GM21423 (cell line): ENCODE measurements at regions not wholly inside any gene's neighbourhood (a gene's known extent, or its start where the extent isn't known, plus 50 kb on each side); places are given as distances from the start of the nearest gene placed in this dataset.

Experiments
- ATAC-seq: cut with Tn5 transposase; IDR thresholded peaks from one replicate; pipeline ENCODE4 v1.9.1; 2021; ENCODE audit warnings: mild to moderate bottlenecking, moderate library complexity; ENCODE audit not compliant: unreplicated experiment

DNA sequence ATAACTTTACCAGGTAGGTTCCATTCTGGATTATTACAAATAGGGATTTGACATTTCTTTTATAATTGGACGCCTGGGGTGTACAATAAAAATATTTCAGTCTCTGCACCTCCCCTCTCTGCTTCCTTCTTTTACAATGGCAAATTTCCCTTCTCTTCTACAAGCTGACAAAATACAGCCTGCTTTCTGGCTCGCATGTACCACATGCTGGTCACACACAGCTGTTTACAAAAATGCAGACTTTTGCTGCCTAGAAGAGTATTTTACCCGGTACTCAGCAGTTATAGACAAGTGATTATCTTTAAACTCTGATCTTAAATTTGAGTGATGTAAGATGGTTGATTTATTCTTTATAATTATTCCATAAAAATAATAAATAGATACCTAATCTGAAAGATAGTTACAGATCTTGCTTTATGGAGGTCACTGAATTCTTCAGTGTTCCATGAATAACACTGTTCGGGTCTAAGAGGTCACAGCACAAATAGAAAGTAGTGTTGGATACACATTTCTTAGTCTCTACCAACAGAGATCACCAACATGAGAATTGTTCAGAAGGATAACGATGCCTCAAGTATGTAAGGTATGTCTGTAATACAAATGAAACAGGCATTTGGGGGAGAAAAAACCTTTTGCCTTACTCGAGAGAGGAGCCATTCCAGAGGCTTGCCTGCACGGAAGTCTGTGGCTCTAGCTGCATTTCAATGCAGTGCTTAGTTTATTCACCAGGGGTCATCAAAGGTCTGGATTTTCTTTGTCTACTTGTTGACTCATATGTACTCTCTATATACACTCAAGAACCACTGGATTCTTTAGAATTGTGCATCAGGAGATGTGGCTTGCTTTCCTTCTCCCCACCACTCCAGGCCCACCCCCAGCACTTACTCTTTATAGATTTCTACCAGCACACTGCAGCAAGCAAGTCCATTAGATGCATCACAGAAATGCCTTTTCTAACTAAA is 206.6 kb upstream of the RFX3 start:
- ATAC-seq: peak; percentile 96

DNA sequence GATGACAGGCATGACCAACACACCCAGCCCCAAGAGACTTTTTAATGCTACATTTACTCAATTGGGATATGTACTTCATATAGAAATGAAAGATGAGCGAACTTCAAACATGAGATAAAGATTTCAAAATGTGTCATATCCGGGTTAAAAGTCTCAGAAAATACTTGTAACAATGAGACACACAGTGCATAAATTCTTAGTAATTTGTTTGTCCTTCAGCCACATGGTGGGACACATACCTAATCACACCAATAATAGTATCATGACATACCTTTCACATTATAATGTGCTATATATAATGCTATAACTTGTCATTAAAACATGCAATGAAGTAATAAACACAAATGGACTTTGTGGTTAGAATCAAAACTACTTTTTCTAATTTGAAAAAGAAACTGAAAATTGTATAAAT is 204.7 kb upstream of the RFX3 start:
- ATAC-seq: no peak

DNA sequence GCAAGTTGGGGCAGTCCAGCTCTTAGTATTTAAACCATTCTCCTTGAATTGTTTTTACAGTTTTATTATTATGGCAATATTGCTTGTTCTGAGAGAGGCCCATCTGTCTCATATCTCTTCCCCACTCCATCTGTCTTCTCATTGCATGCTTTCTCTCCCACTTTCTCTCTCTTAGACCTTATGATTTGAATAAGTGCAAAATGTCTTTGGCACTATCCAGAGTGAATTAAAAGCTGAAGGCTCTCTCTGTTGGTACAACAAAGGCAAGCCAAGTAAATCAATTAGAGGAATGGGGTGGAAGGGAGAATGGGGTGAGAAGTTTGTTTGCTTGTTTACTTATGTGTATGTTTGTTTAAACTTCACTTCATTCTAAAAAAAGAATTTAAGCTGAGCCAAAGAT is 195.3 kb upstream of the RFX3 start:
- no peak for ATAC-seq

DNA sequence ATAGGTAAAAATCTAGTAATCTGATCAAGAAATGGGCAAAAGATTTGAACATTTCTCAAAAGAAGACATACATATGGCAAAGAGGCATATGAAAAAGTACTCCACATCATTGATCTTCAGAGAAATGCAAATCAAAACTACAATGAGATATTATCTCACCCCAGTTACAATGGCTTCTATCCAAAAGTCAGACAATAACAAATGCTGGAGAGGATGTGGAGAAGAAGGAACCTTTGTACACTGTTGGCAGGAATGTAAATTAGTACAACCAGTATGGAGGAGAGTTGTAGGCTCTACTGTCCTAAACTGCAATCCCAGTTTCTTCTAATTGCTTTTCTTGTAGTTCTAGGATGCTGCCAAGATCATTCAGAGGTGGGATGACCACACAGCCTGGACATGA is 193.5 kb upstream of the RFX3 start:
- ATAC-seq: no peak

- ATAC-seq: no peak
Measured at GRCh38 chr9:3716415-3716814, 190.6 kb upstream of the RFX3 start.

DNA sequence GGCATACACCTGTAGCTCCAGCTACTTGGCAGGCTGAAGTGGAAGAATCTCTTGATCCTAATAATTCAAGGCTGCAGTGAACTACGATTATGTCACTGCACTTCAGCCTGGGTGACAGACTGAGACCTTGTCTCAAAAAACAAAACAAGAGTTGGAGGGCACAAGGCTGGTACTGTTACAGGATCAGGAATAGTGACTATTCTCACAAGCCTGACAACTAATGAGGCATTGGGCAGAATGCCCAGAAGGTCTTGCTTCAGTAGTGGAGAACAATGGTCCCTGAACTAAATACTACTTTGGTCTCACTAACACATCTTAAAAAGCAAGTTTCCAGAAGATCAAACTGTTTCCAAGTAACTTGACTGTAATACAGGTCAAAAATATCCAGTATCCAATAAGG is 182.9 kb upstream of the RFX3 start:
- ATAC-seq: no peak

- no peak for ATAC-seq
Measured at GRCh38 chr9:3704890-3705289, 179.1 kb upstream of the RFX3 start.

- ATAC-seq: no peak
Measured at GRCh38 chr9:3700772-3701171, 175.0 kb upstream of the RFX3 start.

- no peak for ATAC-seq
Measured at GRCh38 chr9:3699883-3700282, 174.1 kb upstream of the RFX3 start.

- ATAC-seq: no peak
Measured at GRCh38 chr9:3698531-3698930, 172.7 kb upstream of the RFX3 start.

GRCh38 chr9:3698076-3698475 is 172.3 kb upstream of the RFX3 start:
- ATAC-seq: no peak

DNA sequence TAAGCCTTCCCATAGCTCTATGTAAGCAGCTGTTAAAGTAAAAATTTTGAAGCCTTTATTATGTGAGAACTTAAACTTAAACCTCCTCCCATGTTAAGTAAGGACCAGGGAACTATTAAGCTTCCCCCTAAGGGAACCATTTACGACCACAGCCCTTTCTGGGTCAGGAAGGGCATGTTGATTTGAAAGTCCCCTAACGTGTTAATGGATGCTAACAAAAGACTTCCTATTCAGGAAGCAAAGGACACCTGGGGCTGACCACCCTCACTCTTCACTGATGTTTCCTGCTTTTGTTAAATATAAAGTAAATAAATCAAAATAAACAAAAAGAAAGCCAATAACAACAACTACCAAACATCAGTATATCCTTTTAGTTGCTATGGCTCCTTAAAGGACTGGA is 170.6 kb upstream of the RFX3 start:
- ATAC-seq: no peak

GRCh38 chr9:3692606-3693005 is 166.8 kb upstream of the RFX3 start:
- ATAC-seq: no peak

- no peak for ATAC-seq
Measured at GRCh38 chr9:3689555-3689954, 163.8 kb upstream of the RFX3 start.

DNA sequence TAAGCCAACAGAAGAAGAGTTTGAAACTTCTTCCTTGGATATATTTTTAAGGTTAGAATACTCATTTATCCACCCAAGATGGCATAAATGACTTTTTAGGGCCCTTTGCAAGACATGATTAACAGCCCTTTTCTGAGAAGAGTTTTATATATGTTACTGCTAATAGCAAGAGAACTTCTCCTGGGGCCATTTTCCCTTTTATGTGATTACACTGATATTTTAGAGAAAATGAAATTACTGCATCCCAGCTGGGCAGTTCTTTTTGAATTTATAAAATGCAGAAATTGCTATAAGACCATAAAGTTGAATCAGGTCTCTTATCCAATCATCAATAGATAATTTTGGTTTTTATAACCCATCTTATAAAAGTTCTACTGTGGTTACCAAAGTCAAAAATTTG is 161.3 kb upstream of the RFX3 start:
- no peak for ATAC-seq

GRCh38 chr9:3682186-3682585 is 156.4 kb upstream of the RFX3 start:
- no peak for ATAC-seq

- ATAC-seq: no peak
Measured at GRCh38 chr9:3677541-3677940, 151.7 kb upstream of the RFX3 start.

DNA sequence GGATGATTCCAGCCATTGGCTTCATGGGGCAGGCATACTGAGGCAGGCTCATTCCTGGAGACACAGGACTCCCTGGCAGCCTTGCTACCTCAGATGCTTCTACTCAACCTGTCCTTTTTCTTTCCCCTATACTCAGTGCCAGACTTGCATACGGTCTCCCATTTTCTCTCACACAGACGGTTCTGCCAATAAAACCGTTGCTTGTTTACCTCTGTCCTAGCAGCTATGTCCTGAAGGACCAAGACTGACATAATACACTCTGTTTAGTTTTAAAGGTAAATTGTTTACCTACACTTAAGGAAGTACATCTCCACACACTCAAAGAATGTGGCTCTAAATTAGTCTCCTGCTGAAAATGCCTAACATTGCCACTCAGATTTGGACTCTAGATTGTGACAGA is 151.0 kb upstream of the RFX3 start:
- no peak for ATAC-seq

DNA sequence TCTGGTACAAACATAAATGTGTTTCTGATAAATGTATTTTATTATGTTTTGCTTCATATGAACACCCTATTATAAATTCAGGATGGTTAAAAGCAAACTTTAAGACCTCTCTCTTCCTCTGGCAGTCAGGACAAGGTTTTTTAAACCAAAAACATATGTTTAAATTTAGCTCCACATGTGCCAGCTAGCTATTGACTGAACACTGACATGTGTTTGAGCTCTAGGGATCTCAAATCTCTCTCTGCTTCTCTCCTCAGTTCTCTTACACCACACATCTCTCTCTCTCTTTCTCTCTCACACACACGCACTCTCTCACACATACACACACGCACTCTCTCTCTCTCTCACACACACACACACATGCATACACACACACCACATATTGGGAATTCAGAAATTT is 150.1 kb upstream of the RFX3 start:
- ATAC-seq: no peak

DNA sequence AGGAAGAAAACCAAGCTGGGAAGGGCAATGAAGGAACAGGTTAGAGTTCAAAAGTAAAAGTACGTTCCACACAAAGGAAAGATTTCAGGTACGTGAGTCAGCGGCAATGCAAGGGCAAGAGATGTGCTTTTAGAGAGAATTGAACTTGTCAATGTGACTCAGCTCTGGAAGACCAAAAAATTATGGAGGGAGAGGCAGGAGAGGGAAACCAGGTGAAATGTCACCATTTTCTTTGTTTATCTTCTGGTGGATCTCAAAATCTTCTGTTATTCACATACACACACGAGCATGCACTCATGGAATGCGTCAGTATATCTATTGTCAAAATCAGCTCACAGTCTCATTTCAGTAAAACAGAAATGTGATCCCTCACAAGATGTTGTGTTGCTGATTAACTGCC is 148.8 kb upstream of the RFX3 start:
- ATAC-seq: no peak

DNA sequence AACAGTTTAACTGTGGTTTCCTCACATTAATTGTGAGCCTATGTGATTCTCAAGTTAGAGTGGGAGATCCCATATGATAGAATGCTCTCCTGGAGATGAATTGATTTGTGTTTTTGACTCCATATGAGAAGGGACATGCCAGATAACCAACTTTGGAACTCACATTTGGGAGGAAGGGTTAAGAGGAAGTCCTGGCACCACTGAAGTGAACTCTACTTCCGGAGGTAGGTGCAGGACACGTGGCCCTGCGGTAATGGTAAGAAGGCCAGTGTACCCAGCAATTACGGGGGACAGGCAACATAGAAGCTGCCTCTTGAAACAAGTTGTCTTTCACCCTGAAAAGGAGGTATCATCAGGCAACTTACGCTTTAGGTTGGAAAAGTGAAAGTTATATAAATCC is 146.6 kb upstream of the RFX3 start:
- no peak for ATAC-seq

GRCh38 chr9:3664044-3664443 is 138.2 kb upstream of the RFX3 start:
- ATAC-seq: no peak

DNA sequence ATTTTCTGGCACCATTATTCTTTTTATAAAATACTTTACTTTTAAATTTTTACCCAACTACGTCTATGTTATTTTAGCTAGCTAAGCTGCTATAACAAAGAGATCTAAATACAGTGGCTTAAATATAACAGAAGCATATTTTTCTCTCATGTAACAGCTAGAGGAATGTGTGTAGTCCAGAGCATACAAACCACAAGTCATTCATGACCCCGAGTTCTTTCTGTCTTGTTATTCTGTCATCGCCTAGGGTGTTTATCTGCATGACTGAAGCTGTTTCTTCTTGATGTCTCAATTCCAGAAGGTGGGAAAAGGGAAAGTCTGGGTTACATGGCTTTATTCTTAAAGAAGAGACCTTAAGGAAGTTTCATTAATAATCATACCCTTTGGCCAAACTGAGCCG is 136.9 kb upstream of the RFX3 start:
- no peak for ATAC-seq
